ENCODE measurements at regions not wholly inside any gene's neighbourhood (a gene's known extent, or its start where the extent isn't known, plus 50 kb on each side); places are given as distances from the start of the nearest gene placed in this dataset.
"Not testable (repeated sequence)": the region's sequence is repeated elsewhere in the genome, so short reads cannot be mapped to it uniquely, and the experiment has no call there.

GRCh38 chr1:221587013-221587412, 154.9 kb downstream of the DUSP10 start:
- H2AFZ ChIP-seq (ENCODE audit: low read length); FAIRE-seq; DNase-seq (ENCODE audit: low spot score); BruUV-seq (replicated peaks); H4K20me1 ChIP-seq (ENCODE audit: insufficient read depth, low read length); H3K27ac ChIP-seq (ENCODE audit: extremely low read length, insufficient read depth, low read length); H3K4me2 ChIP-seq (ENCODE audit: low read depth, low read length); H3K4me3 ChIP-seq (replicated peaks in 1 of 3; ENCODE audit: insufficient read depth in 1 of 3, low read depth in 2 of 3, low read length in 3 of 3); H3K9me3 ChIP-seq (ENCODE audit: low read length); H3K27me3 ChIP-seq (ENCODE audit: control insufficient read depth in 1 of 2, insufficient read depth in 2 of 2, low read length in 2 of 2); ATAC-seq; intact Hi-C loops (cut with micrococcal nuclease; ENCODE audit: unreplicated experiment); H3K9ac ChIP-seq (ENCODE audit: insufficient read depth, low read depth, low read length); POLR2A ChIA-PET; H3K36me3 ChIP-seq (replicated peaks in 1 of 2; ENCODE audit: control insufficient read depth in 1 of 2, insufficient read depth in 2 of 2, low read length in 2 of 2); CTCF ChIA-PET (ENCODE audit: low intra/inter-chr PET ratio, low total read pairs); H3K4me1 ChIP-seq (ENCODE audit: insufficient read depth, low read length); in situ Hi-C loops (cut with HindIII; ENCODE audit: extremely low pct_ligation_motif_present, low pct_unique_long_range_greater_than_20kb); H3K79me2 ChIP-seq (ENCODE audit: insufficient read depth, low read length): not testable (repeated sequence)
- 0% methylated on average over 1 of the region's 1 CpG for WGBS (ENCODE audit: low lambda C conversion rate)

- H2AFZ ChIP-seq (ENCODE audit: low read length); FAIRE-seq; H3K4me2 ChIP-seq (ENCODE audit: low read depth, low read length); intact Hi-C loops (cut with micrococcal nuclease; ENCODE audit: unreplicated experiment); H3K9ac ChIP-seq (ENCODE audit: insufficient read depth, low read depth, low read length); H3K79me2 ChIP-seq (ENCODE audit: insufficient read depth, low read length); H4K20me1 ChIP-seq (ENCODE audit: insufficient read depth, low read length); H3K9me3 ChIP-seq (ENCODE audit: low read length); BruUV-seq (replicated peaks); CTCF ChIA-PET (ENCODE audit: low intra/inter-chr PET ratio, low total read pairs); H3K36me3 ChIP-seq (replicated peaks in 1 of 2; ENCODE audit: control insufficient read depth in 1 of 2, insufficient read depth in 2 of 2, low read length in 2 of 2); POLR2A ChIA-PET; H3K27me3 ChIP-seq (ENCODE audit: control insufficient read depth in 1 of 2, insufficient read depth in 2 of 2, low read length in 2 of 2); DNase-seq (ENCODE audit: low spot score); H3K4me3 ChIP-seq (replicated peaks in 1 of 3; ENCODE audit: insufficient read depth in 1 of 3, low read depth in 2 of 3, low read length in 3 of 3); ATAC-seq; H3K27ac ChIP-seq (ENCODE audit: extremely low read length, insufficient read depth, low read length); H3K4me1 ChIP-seq (ENCODE audit: insufficient read depth, low read length); in situ Hi-C loops (cut with HindIII; ENCODE audit: extremely low pct_ligation_motif_present, low pct_unique_long_range_greater_than_20kb): not testable (repeated sequence)
Observed at GRCh38 chr1:221591250-221591649, 150.6 kb downstream of the DUSP10 start.

GRCh38 chr1:221594576-221594975, 147.3 kb downstream of the DUSP10 start:
- ChIA-PET CTCF (ENCODE audit: low intra/inter-chr PET ratio, low total read pairs) (no interaction called here), POLR2A (no interaction called here)
- no peaks in the 10 kb centered on the region for H3K4me1 ChIP-seq (ENCODE audit: insufficient read depth, low read length)
- no peaks in the 10 kb centered on the region for H4K20me1 ChIP-seq (ENCODE audit: insufficient read depth, low read length)
- FAIRE-seq (no peak), ATAC-seq (no peak), DNase-seq (ENCODE audit: low spot score) (no peak)
- no peaks in the 10 kb centered on the region for H3K79me2 ChIP-seq (ENCODE audit: insufficient read depth, low read length)
- no peaks in the 10 kb centered on the region for H3K36me3 ChIP-seq (replicated peaks in 1 of 2; ENCODE audit: control insufficient read depth in 1 of 2, insufficient read depth in 2 of 2, low read length in 2 of 2)
- H3K9me3 ChIP-seq (ENCODE audit: low read length), result no peaks in the 10 kb centered on the region
- in situ Hi-C loops (cut with HindIII; ENCODE audit: extremely low pct_ligation_motif_present, low pct_unique_long_range_greater_than_20kb), result no loop called here
- H2AFZ ChIP-seq (ENCODE audit: low read length), result no peak overlapping the region
- H3K4me2 ChIP-seq (ENCODE audit: low read depth, low read length), result no peak overlapping the region
- no TSS peak for BruUV-seq (replicated peaks)
- H3K4me3 ChIP-seq (replicated peaks in 1 of 3; ENCODE audit: insufficient read depth in 1 of 3, low read depth in 2 of 3, low read length in 3 of 3), result no peak overlapping the region
- H3K27me3 ChIP-seq (ENCODE audit: control insufficient read depth in 1 of 2, insufficient read depth in 2 of 2, low read length in 2 of 2), result no peaks in the 10 kb centered on the region
- 13% methylated on average over 1 of the region's 2 CpGs for WGBS (ENCODE audit: low lambda C conversion rate)
- no peak overlapping the region for H3K9ac ChIP-seq (ENCODE audit: insufficient read depth, low read depth, low read length)
- intact Hi-C loops (cut with micrococcal nuclease; ENCODE audit: unreplicated experiment), result no loop called here
- H3K27ac ChIP-seq (ENCODE audit: extremely low read length, insufficient read depth, low read length), result no peak overlapping the region
- no peak for TF ChIP-seq ZBTB33 (CRISPR knock-in tag; IDR thresholded peaks at IDR 0.05)
- TF ChIP-seq MNT (IDR thresholded peaks at IDR 0.05), result no peak
- no peak for TF ChIP-seq ELF1 (CRISPR knock-in tag; IDR thresholded peaks at IDR 0.05)
- no peak for TF ChIP-seq SRSF1 (optimal IDR thresholded peaks at IDR 0.05; ENCODE audit: low read depth, low read length)
- TF ChIP-seq HDAC6 (IDR thresholded peaks at IDR 0.05; ENCODE audit: low read depth, low read length), result no peak
- TF ChIP-seq NR3C1 (CRISPR knock-in tag; IDR thresholded peaks at IDR 0.05), result no peak
- no peak for TF ChIP-seq ZNF513 (CRISPR knock-in tag; conservative IDR thresholded peaks at IDR 0.05)
- TF ChIP-seq ZNF264 (CRISPR knock-in tag; IDR thresholded peaks at IDR 0.05), result no peak
- no peak for TF ChIP-seq SKI (IDR thresholded peaks at IDR 0.05; ENCODE audit: partially characterized antibody)

Measured in HepG2 (cell line).